Motor neuron (in vitro differentiated cells): ENCODE measurements at regions not wholly inside any gene's neighbourhood (a gene's known extent, or its start where the extent isn't known, plus 50 kb on each side); places are given as distances from the start of the nearest gene placed in this dataset.
A peak's percentile ranks its signal among the peaks of the same experiment; 100 is the strongest.

Experiments used
- ATAC-seq, 8 experiments: fragments of 200-7000 bp; cut with Tn5 transposase; replicated peaks in 6 of 8; 2 replicates each; pipeline ENCODE4 v1.8.0; 2021; ENCODE audit warnings: mild to moderate bottlenecking in 8 of 8, moderate library complexity in 8 of 8
- H3K27ac ChIP-seq, 2 donors: fragments of 250-450 bp; sonication (Bioruptor Pico); 2 replicates each; pipeline ENCODE4 v1.9.0; 2021; ENCODE audit warnings: antibody characterized with exemption in 2 of 2, mild to moderate bottlenecking in 2 of 2, moderate library complexity in 1 of 2
- H3K4me1 ChIP-seq, 2 donors: fragments of 250-450 bp; sonication (Bioruptor Pico); replicated peaks in 1 of 2; 2 replicates each; pipeline ENCODE4 v1.6.1; 2021; ENCODE audit warnings: antibody characterized with exemption in 2 of 2, mild to moderate bottlenecking in 2 of 2, moderate library complexity in 1 of 2
- H3K4me3 ChIP-seq, 5 donors: fragments of 250-450 bp; sonication (Bioruptor Pico); 2 replicates each; pipeline ENCODE4 v1.9.0; 2021; ENCODE audit warnings: antibody characterized with exemption in 5 of 5, mild to moderate bottlenecking in 5 of 5, moderate library complexity in 4 of 5
- whole genome bisulfite sequencing, 10 experiments: fragments of 450-650 bp; shearing (Covaris generic); methylation state at CpG; one replicate each; pipeline ENCODE4 v1.0.0; 2022; 5-methylcytosine and 5-hydroxymethylcytosine counted together
- in situ Hi-C, 9 experiments: fragments of 400-800 bp; cut with MboI; loops; one replicate each; pipeline ENCODE4 v1.15.0; 2021; ENCODE audit warnings: low sequenced_read_pairs in 9 of 9, low pct_unique_long_range_greater_than_20kb in 2 of 9; ENCODE audit not compliant: unreplicated experiment in 9 of 9

GRCh38 chr1:22254756-22255155 is 111.9 kb upstream of the WNT4 start:
- H3K4me1 ChIP-seq, result peaks cover 42 to 43% of the 10 kb centered on the region in 2 donors
- no peak for ATAC-seq
- no peak overlapping the region for H3K27ac ChIP-seq
- WGBS, 10 experiments, result 30 to 100% (median 58%) methylated on average over 1 to 6 of the region's 7 CpGs; no CpG with 5 or more reads in 7 of the 10 experiments
- in situ Hi-C loops, result no loop called here
- H3K4me3 ChIP-seq, result no peak overlapping the region

DNA sequence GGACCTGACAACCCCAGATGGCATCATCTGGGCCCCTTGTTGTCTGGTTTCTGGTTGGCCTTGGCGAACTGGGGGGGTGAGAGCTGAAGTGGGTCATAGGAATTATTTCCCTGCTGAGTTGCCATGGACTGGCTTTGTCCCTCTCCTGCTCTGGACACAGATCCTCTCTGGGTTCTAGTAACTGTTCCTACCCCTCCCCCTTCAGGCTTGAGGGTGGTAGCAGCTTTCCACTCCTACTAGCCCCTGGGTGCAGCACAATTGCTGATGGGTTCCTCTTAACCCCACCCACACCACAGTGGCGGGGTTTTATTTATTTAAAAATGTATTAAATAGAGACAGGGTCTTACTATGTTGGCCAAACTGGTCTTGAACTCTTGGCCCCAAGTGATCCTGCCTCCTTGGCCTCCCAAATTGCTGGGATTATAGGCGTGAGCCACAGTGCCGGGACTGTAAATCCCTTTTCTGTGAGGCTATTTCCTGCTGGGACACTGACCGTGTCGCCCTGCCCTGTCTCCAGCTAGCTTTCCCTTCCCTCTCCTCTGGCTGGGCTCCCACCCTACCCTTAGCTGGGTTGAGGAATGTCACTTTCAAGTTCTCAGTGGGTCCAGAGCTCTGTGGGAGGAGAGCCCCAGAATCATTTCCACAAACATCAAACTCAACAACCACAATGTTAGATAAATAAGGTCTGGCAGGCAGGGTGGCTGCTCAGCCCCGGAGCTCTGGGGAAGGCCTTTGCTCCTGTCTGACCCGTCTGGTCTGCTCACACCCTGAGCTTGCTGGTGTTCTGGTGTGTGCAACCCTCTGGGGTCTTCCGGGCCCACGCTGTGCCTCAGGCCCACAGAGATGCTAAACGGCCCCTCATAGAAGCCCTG is 112.7 kb upstream of the WNT4 start:
- Histone ChIP-seq H3K4me3 (no peak overlapping the region), H3K27ac (no peak overlapping the region), H3K4me1 (peaks cover 42 to 44% of the 10 kb centered on the region in 2 donors)
- WGBS, 10 experiments, result 41 to 94% (median 87%) methylated on average over 2 to 11 of the region's 11 CpGs; no CpG with 5 or more reads in 4 of the 10 experiments
- in situ Hi-C loops, result no loop called here
- peak in 2 of 8 experiments; percentile 4 to 27 for ATAC-seq

GRCh38 chr1:22256213-22256512 is 113.3 kb upstream of the WNT4 start:
- Histone ChIP-seq H3K27ac (no peak overlapping the region), H3K4me1 (peaks cover 42 to 44% of the 10 kb centered on the region in 2 donors), H3K4me3 (no peak overlapping the region)
- WGBS, 10 experiments, result 80 to 100% (median 92%) methylated on average over 1 to 3 of the region's 3 CpGs; no CpG with 5 or more reads in 7 of the 10 experiments
- no peak for ATAC-seq
- in situ Hi-C loops, result no loop called here

DNA sequence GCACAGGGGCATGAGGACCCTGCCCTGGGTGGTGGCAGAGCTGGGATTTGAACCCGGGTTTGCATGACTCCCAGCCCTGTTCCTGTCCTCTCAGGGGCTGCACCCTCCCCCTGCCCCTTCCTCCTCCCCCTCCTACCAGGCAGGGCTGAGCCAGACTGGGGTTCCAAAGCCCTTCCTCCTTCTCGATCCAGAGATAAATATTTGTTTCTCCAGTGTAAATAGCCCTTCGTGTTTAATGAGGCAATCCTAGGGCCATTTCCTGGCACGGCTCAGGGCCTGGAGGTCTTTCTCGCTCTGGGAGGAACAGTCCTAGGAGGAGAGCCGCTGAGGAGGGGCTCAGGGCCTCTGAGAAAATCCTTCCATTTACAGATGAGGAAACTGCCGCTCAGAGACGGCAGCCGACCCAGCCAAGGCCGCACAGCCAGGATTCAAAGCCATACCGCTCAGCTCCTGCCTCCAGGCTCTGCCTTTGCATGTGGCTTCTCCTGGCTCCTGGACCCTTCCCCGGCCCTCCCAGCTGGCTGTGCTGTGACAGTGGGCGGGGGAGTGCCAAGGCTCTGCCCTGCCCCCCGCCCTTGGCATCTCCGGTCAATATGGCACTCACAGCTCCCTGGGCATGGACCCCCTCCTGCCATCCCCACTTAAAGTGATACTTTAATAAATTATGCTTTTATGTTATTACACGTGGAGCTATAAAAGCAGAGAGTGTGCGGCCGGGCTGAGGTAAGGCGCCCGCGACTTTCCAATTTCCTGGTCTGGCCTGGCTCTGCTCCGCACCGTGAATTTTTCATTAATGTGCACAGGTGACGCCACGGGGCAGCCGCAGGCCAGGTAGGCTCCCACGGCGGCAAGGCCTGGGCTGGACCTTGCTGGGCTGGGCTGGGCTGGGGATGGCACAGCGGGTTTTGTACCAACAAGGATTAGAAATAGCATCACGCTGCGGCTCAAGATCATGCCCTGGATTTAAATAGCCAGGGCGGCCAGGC is 114.7 kb upstream of the WNT4 start:
- no peak overlapping the region for H3K27ac ChIP-seq
- in situ Hi-C loops, result no loop called here
- peaks cover 36 to 37% of the 10 kb centered on the region in 2 donors for H3K4me1 ChIP-seq
- WGBS, 10 experiments, result 76 to 98% (median 88%) methylated on average over 4 to 24 of the region's 32 CpGs; no CpG with 5 or more reads in 4 of the 10 experiments
- ATAC-seq, result peak in 2 of 8 experiments; percentile 21 to 24
- H3K4me3 ChIP-seq, result no peak overlapping the region

DNA sequence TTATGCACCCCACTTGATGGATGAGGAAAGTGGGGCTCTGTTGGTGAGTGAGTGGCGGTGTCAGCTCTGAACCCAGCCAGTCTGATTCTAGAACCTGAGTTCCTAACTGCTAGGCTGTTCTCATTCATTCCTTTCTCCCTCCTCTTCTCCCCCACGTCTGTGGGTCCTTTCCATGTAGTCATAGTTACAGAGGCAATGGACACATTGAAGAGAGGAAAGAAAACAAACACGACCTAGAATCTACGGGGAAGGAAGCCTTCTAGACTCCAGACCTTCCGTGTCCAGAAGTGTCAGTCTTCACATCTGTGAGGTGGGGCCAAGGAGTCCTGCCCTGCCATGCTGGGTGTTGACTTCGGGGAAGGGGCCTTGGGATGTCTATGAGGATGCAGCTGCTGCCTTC is 115.8 kb upstream of the WNT4 start:
- WGBS, 10 experiments, result 73 to 80% (median 74%) methylated on average over 2 to 5 of the region's 6 CpGs; no CpG with 5 or more reads in 6 of the 10 experiments
- H3K27ac ChIP-seq, result no peak overlapping the region
- no peak for ATAC-seq
- no peak overlapping the region for H3K4me3 ChIP-seq
- in situ Hi-C loops, result no loop called here
- peaks cover 24 to 27% of the 10 kb centered on the region in 2 donors for H3K4me1 ChIP-seq

DNA sequence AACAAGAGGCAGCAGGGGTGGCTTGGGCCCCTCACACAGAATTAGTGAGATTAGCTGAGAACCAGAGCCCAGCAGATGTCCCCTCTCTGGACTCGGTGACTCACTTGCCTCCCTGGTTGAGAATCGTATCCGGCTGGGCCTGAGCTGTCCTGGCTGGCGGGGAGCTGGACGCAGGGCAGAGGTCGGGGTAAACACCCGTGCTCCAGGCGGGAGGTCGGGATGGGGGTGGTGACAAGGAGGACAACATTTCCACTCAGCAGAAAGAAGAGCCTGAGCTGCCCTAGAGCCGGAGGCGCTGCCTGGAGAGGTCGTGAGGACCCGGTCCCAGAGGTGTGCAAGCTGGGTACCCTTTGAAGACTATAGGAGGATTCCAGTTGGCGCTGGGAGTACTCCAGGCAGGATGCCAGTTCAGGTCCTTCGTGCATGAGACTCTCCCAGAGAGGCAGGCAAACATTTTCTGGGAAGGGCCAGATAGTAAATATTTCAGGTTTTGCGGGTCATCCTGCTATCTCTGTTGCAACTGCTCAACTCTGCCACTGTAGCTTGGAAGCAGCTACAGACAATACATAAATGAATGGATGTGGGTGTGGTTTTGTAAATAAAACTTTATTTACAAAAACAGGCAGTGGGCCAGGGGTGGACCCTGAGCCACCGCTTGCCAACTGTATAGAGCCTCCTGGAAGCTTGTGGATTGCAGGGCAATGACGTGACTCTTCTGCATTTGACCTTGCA is 116.8 kb upstream of the WNT4 start:
- ATAC-seq, result peak in 6 of 8 experiments; percentile 23 to 65 (median 56)
- no peak overlapping the region for H3K27ac ChIP-seq
- 27 to 89% (median 65%) methylated on average over 1 to 15 of the region's 18 CpGs; no CpG with 5 or more reads in 5 of the 10 experiments for WGBS, 10 experiments
- H3K4me3 ChIP-seq, result no peak overlapping the region
- in situ Hi-C loops, result no loop called here
- H3K4me1 ChIP-seq, result peaks cover 14 to 17% of the 10 kb centered on the region in 2 donors

GRCh38 chr1:22260860-22261432 is 118.0 kb upstream of the WNT4 start:
- Histone ChIP-seq H3K4me1 (peaks cover 8 to 9% of the 10 kb centered on the region in 2 donors), H3K27ac (no peak overlapping the region), H3K4me3 (no peak overlapping the region)
- ATAC-seq, result no peak
- in situ Hi-C loops, result no loop called here
- 80 to 100% (median 90%) methylated on average over 2 to 10 of the region's 21 CpGs; no CpG with 5 or more reads in 3 of the 10 experiments for WGBS, 10 experiments

DNA sequence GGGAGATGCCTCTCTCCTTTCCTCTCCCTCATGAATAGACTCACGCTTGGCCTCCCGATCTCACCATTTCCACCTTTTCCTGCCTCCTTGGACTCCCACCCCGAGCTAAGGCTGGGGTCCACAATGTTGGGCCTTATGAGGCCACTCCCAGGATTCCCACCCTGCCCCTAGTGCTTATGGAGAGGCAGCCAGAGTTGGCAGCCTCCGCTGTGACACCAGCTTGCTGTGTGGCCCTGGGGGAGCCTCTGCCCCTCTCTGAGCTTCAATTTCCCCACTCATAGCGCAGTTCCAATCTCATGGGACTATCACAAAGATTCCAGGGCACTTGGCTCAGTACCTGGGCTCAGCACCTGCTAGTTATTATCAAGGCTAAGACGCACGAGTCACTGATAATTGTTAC is 118.7 kb upstream of the WNT4 start:
- ATAC-seq, result no peak
- peaks cover 9 to 11% of the 10 kb centered on the region in 2 donors for H3K4me1 ChIP-seq
- no peak overlapping the region for H3K27ac ChIP-seq
- 20 to 100% (median 76%) methylated on average over 1 to 5 of the region's 7 CpGs; no CpG with 5 or more reads in 2 of the 10 experiments for WGBS, 10 experiments
- H3K4me3 ChIP-seq, result no peak overlapping the region
- in situ Hi-C loops, result no loop called here

- Histone ChIP-seq H3K4me1 (peaks cover 8 to 10% of the 10 kb centered on the region in 2 donors), H3K4me3 (no peak overlapping the region), H3K27ac (no peak overlapping the region)
- peak in 3 of 8 experiments; percentile 8 to 37 (median 29) for ATAC-seq
- in situ Hi-C loops, result no loop called here
- 0 to 90% (median 80%) methylated on average over 1 to 4 of the region's 8 CpGs; no CpG with 5 or more reads in 3 of the 10 experiments for WGBS, 10 experiments
Observed at GRCh38 chr1:22262583-22262982, 119.7 kb upstream of the WNT4 start.

GRCh38 chr1:22263359-22263758 is 120.5 kb upstream of the WNT4 start:
- no peak overlapping the region for H3K4me3 ChIP-seq
- H3K27ac ChIP-seq, result no peak overlapping the region
- H3K4me1 ChIP-seq, result peaks cover 15 to 18% of the 10 kb centered on the region in 2 donors
- WGBS, 10 experiments, result 40 to 88% (median 80%) methylated on average over 1 to 9 of the region's 10 CpGs; no CpG with 5 or more reads in 3 of the 10 experiments
- ATAC-seq, result no peak
- in situ Hi-C loops, result no loop called here

DNA sequence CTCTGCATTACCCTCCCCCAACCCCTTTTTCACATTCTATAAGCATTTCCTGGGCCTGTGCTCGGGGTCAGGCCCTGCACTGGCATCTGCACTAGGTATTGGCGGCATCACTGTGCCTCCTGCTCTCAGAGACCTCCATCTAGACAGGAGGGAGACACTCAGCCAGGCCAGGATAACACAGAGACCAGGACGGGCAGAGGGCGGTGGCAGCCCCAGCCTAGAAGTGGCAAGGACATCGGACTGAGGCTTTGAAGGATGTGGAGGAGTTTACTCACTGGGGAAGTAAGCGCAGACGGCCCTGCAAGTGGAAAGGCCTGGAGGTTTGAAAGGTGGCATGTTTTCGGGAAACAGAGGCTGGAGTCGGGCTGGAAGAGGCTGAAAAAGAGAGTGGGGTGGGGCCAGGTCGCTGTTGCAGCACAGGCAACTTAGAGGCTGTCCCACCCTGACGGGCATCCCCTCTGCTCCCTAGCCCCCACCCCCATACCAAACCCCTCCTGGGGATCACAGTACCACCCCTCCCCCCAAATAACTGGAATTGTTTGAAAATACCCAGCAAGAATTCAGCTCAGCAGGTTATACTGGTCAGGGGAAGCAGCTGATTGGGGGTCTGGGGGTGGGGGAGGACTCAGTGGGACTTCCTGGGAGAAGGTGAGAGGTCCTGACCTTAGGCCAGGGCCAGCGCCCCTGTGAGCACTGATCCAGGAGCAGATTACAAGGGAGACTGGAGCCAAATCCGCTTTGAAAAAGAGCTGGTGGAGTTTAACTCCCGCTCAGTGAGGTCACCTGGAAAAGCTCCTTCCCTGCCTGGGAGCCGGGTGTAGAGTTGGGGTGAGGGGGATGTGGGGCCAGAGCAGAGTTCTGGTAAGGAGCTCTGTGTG is 121.8 kb upstream of the WNT4 start:
- in situ Hi-C loops, result no loop called here
- no peak for ATAC-seq
- Histone ChIP-seq H3K4me3 (no peak overlapping the region), H3K27ac (no peak overlapping the region), H3K4me1 (peaks cover 9 to 15% of the 10 kb centered on the region in 2 donors)
- WGBS, 10 experiments, result 17 to 85% (median 68%) methylated on average over 1 to 5 of the region's 15 CpGs; no CpG with 5 or more reads in 4 of the 10 experiments
